ENCODE measurements at regions not wholly inside any gene's neighbourhood (a gene's known extent, or its start where the extent isn't known, plus 50 kb on each side); places are given as distances from the start of the nearest gene placed in this dataset.

DNA sequence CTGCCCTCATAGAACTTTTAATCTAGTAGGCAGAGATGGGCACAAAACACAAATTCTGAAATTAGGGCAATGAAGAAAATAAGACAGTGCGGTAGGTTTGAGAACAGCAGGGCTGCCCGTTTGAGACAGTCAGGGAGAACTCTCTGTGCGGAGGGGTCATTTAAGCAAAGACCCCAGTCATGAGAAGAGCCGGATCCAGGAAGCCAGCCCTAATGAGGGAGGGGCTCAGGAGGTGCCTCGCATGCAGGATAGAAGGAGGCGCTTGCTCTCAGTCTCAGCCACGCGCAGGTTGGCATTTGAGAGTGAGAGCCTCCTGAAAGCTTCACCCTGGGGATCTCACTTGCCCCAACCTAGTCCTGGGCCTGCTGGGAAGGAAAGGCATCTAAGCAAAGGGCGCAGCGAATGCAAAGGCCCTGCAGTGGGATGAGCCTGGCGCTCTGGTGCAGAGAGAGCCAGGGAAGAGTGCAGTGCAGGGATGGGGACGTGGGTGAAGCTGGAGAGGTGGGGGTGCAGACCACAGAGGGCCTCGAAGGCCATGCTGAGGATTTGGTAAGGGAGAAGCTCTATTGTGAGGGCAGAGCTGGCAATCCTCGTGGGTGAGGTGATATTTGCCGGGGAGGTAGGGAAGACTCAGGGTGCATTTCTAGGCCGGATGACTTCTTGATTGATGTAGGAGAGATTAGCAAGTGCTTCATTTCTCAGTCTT is 130.0 kb upstream of the PTPN1 start:
- DNase-seq, result no peak

DNA sequence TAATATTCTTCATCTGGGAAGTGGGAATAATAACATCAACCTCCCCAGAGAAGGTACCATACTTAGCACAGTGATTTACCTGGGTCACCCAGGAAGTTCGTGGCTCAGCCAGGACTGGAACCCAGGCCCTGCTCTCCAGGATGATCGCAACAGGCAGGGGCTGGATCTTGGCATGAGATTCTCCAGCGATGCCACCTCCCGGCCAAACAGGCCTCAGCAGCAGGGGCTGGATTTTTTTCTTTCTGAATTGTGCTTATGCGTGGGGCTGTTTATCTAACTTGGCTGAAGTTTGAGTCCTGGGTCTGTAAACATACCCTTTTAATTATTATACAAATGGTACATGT is 129.5 kb upstream of the PTPN1 start:
- no peak for DNase-seq

DNA sequence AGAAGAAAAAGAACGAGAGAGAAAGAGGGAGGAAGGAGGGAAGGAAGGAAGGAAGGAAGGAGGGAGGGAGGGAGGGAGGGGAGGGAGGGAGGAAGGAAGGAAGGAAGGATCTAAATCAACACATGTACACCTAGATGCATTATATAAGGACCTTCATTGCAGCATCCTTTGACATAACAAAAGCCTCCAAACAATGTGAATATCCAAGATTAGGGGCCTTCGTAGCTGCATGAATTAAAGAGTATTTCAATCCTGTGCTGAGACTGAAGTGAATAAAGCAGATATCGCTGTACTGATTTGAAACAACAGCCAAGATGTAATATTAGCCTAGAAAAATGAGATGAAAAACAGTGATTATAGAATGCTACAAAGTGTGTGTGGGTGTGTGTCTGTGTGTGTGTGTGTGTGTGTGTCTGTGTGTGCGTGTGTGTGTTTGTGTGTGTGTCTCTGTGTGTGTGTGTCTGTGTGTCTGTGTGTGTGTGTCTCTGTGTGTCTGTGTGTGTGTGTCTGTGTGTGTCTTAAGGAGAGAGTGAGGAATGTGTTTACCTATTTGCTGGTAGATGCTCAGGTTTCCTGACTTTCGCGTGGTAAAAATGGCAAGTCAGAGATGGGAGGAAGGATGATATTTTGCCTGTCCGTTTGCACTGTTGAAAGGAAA is 129.0 kb upstream of the PTPN1 start:
- no peak for DNase-seq

DNA sequence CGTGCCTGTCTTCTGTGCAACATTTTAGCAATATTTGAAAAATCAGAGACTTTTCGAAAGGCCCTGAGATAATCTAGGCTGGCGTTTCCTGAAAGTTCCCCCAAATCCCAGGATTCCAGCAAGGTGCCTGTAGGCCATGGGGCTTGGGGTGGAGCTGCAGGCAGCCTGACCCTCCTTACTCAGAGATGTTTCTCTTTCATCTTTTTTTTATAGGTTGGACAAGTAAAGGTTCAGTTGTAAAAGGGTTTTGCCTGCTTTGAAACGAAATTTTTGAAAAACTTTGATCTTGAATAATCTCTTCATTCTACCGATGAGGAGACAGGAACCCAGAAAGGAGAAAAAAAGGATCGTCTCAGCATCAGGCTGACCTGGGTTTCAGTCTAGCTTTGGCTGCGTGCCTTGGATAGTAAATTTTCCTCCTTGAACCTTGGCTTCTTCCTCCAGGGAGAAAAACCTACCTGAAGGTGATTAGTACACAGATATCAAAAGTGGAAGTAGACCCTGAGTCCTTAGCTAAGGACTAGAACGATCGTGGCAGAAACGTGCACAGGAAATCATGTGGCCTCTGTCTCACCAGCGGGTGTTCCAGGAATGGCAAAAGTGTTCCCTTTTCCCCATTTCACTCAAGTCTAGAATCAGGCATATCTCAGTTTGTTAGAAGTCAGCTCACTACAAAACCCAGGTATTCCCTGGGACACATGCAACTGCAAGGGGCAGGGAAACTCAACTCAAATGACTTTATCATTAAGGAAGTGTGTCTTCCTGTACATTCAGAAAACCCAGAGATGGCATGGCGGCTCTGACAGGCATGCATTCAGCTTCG is 128.2 kb upstream of the PTPN1 start:
- peak; percentile 44 to 56 for DNase-seq

DNA sequence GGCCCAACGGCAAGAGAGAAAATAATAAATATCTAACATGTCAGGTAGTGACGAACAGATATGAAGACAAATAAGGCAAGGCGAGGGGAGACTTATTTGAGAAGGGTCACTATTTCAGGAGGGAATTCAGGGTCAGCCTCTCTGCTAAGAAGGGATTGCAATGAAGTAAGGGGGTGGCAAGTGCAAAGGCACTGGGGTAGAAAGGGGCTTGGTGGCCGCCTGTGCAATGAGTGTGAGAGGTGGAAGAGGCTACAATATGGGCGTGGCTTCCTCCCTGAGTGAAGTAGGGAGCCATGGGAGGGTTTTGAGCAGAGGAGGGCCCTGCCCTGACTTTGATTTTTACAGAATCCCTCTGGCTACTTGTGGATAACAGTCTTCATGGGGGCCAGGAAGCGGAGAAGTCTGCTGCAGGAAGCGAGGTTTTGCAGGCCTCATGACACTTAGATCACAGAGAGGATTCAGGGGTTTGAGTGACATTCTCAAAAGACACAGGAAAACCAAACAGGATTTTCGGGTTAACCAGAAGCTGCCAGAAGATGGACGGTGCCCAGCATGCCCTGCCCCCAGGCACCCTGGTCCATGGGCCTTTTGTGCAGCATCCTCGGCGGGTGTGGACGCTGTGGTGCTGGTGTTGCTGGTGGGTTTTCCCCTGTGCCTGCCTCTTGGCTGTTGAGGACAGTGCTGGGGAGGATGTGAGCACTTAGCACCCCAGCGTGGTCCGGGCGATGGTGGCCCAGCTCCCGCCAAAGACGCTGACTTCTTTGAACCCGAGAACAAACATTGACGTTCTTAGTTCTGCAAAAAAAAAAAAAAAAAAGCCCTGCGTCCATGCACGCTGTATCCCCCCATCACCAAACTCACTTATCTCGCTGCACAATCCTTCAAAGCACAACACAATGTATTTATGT is 124.2 kb upstream of the PTPN1 start:
- peak; percentile 67 to 70 for DNase-seq

DNA sequence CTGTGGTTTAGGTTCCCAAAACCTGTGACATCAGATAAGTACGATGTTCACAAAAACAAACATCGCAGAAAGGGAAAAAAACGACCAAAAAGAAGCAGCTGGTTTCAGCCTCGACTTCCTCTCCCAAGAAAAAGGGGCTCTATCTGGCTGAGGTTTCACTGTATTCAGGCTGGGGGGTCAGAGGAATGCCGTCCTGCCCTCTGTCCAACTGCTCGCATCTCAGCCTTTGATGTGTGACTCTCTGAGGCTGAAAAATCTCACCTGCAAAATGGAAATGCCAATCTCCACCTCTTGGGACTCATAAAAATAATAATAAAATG is 123.6 kb upstream of the PTPN1 start:
- DNase-seq, result no peak

DNA sequence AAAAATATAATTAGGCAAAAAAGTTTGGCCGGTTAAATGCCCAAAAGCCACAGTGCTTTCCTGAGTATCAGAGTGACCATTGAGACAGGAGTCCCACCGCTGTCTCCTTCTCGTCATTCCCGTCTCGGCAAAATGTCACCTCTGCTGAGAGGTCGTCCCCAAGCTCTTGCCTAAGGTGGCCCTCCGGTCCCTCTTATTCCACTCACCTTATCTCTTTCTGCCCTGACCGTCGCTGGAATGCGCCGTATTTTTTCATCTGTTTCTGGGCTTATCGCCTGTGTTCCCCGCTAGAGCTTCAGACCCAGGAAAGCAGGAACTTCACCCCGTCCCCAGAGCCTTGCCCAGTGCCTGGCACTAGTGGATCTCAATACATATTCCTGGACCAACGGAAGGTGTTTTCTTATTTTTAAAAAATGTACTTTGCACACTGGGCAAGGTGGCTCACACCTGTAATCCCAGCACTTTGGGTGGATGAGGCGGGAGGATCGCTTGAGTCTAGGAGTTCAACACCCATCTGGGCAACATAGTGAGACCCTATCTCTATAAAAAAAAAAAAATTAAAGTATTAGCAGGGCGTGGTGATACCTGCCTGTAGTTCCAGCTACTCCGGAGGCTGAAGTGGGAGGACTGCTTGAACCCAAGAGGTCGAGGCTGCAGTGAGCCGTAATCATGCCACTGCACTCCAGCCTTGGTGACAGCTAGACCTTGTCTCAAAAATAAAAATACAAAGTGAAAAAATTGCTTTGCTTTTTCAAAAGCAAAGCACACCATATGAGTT is 122.8 kb upstream of the PTPN1 start:
- no peak for DNase-seq

DNA sequence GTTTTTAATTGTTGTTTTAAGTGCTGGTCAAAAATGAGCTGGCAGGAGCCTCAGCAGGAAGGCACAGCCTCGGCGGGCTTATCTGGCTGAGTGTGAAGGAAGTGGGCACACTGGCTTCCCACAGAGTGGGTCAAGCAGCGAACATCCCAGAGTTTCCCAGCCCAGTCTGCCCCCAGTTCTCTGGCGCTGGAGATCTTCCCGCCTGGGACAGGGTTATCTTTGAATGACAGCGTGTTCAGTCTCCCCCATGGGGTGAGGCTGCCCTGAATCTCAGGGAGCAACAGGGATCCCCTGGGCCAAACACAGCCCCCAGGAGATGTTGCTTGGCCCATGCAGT is 122.2 kb upstream of the PTPN1 start:
- no peak for DNase-seq

DNA sequence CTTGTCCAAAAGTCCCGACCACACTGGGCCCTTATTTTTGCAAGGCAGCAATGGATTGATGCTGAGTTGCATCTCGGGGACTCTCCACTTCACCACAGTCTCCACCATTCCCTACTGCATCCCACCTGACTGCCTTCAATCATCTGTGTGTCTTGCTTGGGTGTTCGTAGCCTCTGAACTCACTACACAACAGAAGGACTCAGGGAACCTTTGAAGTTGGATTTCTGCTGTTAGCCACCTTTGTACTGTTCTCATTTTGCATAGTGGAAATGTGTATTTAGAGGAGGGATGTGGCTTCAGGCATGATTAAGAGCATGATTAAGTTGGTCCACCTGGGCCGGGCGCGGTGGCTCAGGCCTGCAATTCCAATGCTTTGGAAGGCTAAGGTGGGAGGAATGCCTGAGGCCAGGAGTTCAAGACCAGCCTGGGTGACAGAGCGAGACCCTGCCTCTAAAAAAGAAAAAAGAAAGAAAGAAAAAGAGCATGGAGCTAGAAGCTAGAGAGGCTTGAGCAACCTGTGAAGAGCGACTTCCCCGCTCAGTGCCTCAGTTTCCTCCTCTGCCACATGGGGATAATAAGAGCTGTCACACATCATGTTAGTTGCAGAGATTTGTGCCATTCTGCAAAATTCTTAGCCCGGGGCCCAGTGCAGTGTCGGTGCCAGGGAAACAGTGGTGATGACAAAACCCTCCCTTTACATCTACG is 121.3 kb upstream of the PTPN1 start:
- DNase-seq, result no peak

DNA sequence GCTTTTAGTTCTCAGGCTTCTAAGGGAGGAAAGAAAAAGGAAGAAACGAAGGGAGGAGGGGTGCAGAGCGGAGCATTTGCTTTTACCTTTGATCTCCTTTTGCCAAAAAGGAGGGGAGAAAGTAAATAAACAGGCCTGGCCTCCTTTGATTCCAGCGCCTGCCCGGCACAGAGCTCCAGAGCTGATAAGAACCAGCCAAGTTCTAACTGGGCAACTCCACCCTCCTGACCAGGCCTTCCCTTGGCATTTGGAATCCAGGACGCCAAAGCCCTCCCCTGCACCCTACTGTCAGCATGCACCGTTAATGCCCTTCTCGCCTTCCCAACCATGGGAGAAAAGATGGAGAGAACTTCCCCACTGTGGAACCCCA is 120.8 kb upstream of the PTPN1 start:
- DNase-seq, result no peak

DNA sequence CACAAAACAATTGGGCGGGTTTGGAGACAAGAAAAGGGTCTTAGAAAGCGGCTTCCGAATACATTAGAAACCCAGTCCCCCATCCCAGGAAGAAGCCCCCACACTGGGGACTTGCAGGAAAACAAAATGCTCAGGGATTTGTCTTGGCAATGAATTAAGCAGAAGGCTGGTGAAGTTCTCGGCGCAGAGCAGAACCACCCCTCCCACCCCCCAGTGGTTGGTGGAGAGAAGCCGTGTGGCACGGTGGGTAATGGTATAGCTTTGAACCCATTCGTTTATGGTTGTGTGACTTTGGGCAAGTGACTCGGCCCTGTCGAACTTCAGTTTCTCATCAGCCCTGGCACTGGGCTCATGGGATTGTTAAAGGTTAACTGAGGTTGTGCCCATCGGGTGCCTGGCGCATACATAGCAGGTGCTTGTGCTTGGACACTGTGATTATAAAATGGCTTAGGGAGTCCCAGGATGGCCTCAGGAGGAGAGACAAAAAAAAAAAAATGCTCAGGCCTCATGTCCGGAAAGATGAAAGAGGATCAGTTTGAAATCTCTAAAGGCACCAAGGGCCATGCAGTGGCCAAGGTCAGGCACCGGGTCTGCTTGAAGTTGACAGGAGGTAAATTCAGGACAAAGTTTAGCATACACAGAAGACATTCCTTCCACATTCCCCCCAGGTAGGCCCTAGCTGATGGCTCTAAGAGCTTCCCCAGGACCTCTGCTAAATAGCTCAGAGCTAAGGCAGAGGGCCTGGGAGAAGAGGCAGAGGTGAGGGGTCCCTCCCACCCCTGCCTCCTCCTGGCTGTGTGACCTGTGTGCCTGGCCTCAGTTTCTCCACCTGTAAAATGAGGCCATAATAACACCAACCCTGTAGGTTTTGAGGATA is 120.1 kb upstream of the PTPN1 start:
- no peak for DNase-seq

DNA sequence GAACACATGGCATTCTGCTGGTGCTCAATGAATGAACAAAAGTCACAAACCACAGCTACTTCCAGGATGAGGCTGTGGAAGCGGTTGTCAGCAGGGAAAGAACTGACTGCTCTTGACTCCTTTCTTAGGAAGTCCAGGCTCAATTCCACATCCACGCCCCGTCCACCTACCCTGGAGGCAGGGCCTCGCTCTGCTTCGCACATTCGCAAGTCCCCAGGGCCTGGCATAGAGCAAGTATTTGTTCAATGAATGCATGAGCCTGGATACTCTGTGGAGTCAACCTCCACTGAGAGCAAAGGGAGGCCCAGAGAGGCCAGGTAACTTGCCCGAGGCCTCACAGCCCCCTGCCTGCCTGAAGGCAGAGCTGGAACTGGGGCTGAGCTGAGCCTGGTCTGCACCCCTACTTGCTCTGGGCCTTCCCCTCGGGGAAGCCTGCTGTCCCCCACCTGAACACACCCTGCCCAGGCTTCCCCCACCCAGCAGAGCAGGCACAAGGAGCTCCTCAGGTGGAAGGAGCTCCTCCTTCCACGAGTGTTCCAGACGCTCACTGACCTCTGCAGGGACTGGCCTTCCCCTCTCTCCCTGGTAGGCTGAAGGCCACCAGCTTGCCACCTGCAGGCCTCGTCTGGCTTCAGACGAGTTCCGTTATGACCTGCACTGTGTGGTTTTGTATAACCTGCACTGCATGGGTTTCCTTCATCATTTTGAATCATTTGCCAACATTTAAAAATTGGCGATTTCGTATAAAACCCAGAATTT is 119.3 kb upstream of the PTPN1 start:
- no peak for DNase-seq

DNA sequence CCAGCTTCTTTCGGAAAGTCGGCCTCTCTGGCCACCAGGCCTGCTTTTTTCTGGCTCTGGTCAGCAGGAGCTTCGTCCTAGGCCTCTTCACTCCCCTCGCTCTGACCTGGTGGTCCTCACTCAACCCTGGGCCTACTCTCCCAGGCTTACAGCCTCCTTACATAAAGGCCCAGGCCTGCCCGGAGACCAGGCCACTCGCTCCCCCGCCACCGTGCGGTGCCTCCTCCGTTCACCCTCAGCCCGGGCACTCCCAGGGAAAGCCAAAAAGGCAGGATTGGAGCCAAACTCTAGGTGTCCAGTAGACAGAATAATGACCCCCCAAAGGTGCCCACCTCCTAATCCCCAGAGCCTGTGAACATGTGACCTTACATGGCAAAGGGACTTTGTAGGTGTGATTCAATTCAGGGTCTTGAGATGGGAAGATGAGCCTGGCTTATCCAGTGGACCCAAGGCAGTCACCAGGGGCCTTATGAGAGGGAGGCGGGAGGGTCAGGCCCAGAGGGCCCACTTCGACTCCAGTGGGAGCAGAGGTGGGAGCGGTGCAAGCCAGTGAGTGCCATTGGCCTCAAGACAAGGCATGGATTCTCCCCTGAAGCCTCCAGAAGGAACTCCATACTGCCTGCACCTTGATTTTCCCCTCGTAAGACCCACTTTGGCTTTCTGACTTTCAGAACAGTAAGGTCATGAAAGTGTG is 118.6 kb upstream of the PTPN1 start:
- DNase-seq, result no peak

DNA sequence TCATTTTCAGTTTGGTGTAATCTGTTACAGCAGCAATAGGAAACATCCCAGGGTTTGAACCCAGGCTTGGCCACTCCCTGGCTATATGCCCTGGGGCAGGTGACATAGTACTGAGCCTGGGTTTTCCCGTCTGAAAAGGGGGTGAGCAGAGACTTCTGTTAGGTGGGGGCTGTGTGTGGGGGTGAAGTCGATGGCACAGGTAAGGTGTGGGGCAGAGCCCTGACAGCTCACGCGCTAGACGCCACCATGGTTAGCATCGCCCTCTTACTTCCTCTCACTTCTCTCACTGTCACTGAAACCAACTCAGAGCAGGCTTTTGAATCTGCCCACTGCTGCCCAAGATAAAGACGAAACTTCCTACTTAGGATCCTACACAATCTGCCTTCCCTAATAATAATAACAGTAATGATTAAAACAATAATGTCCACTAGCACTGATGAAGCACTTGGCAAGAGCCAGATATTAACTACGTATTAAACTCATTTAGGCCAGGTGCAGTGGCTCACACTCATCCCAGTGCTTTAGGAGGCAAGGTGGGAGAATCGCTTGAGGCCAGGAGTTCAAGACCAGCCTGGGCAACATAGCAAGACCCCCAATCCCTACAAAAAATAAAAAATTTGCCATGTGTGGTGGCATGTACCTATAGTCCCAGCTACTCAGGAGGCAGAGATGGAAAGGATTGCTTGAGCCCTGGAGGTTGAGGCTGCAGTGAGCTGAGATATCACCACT is 117.9 kb upstream of the PTPN1 start:
- DNase-seq, result peak; percentile 41 to 51

DNA sequence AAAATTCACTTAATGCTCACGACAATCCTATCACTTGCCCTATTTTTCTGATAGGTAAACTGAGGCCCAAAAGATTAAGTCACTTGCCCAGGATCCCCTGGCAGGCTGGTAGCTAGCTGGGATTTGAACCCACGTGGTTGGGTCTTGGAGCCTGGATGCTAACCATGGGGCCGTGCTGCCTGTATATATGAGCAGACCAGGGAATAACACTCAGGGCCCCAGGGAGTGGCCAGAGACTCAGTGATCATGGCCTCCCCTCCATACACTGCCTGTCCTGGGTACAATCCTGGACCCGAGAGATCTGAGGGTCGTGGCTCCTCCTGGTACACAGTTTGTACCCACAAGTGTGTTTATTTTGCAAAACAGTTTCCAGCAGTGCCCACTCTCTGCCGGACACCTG is 116.9 kb upstream of the PTPN1 start:
- DNase-seq, result no peak

DNA sequence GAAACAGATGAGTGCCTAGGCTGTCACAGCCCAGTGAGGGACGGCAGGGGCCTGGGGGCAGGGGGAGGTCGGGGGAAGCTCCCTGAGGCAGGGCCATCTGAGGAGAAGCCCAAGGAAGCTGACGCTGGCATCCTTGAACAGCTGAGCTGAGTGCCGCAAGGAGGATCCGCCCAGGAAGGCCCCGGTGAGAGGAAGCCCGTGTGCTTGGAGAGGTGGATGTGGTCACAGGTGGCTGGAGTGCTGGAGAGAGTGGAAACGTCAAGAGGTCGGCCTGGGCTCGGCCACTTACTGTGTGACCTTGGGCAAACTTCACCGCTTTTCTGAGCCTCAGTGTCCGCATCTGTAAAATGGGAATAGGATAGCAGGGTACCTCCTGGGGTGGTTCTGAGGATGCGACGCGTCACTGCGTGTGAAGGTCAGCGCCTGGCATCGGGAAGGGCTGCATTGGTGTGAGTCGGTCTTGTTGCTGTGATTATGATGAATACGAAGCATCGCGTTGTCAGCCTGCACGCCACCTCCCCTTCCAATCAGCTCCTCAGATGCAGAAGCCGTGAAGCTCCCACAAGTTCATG is 116.1 kb upstream of the PTPN1 start:
- no peak for DNase-seq

DNA sequence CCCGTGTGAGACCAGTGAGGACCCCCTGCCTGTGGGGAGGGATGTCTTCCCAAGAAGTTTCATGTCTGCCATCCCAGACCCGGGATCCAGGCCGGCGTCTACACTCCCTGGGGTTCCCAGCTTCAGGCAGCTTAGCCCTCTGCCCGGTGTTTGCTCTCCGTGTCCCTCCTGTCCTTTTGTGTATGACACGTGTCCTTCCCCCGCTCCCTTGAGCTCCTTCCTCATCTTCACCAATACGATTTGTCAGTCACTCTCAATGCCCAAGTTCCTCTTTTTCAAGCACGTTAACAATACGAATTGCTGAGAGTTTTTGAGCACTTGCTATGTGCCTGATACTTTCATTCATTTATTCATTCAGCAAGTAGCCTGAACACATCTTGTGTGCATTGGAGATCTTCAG is 115.6 kb upstream of the PTPN1 start:
- DNase-seq, result no peak

DNA sequence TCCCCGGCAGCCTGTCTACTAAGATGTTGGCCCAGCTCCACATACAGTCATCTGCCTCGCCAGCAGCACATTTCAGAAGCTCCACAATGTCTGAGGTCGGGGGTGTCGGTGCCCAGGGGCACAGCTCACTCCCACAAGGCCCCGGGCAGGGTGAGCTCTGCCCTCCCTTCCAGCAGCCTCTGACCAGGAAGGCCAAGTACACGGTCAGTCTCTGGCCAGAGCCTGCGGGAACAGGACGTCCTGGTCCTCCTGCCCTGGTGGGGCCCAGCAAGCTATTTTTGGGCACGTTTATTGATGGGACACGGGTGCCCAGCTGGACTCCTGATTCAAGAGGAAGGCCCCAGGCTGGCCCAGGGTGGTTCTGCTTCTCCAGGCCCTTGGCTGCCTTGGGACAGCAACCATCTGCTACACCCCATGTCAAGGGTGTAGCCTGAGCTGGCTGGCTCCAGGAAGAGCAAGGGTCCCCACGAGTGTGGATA is 114.9 kb upstream of the PTPN1 start:
- no peak for DNase-seq

Data from activated T-cell treated with anti-CD3 and anti-CD28 coated beads, Interleukin-2, amount 50 U/mL, for 48 hours (primary cell).